SK-N-SH (cell line): ENCODE measurements at regions not wholly inside any gene's neighbourhood (a gene's known extent, or its start where the extent isn't known, plus 50 kb on each side); places are given as distances from the start of the nearest gene placed in this dataset.

ENCODE experiments used
- CTCF ChIA-PET: fragments of 300-600, 350-600 bp; formaldehyde crosslinking; extraction: SDS; loops from one replicate; lab custom pipeline; 2021; lab: Yijun Ruan, JAX
- POLR2A ChIA-PET: fragments of 350-600 bp; sonication (Branson Sonifier 250); formaldehyde crosslinking; extraction: SDS; loops from one replicate; lab custom pipeline; 2020; ENCODE audit warnings: antibody characterized with exemption, inconsistent platforms; lab: Yijun Ruan, JAX
- DNase-seq: peaks from one replicate; pipeline ENCODE4 v3.0.0; 2012
- H2AFZ ChIP-seq: fragments of 200-600 bp; sonication (generic); 2 replicates; pipeline ENCODE4 v1.8.1; 2016; ENCODE audit warnings: antibody characterized with exemption, mild to moderate bottlenecking, low read depth
- H3F3A ChIP-seq: fragments of 200-600 bp; sonication (generic); replicated peaks from 2 replicates; pipeline ENCODE3; 2016; ENCODE audit warnings: antibody characterized with exemption, mild to moderate bottlenecking; ENCODE audit not compliant: insufficient read depth
- H3K27ac ChIP-seq, 2 experiments: fragments of 200-500 bp in 1 of 2; fragments of 200-600 bp in 1 of 2; sonication (Bioruptor generic) in 1 of 2; sonication (generic), shearing (Covaris generic) in 1 of 2; 2 replicates each; pipeline versions ENCODE4 v1.5.1 to v1.6.1; 2014 to 2016; ENCODE audit warnings: low read depth in 2 of 2, inconsistent platforms in 1 of 2, low read length in 1 of 2, mild to moderate bottlenecking in 1 of 2, mixed read lengths in 1 of 2
- H3K27me3 ChIP-seq: fragments of 200-600 bp; sonication (generic), shearing (Covaris generic); 2 replicates; pipeline ENCODE4 v1.6.1; 2016; ENCODE audit warnings: mixed run types; ENCODE audit not compliant: insufficient read depth
- H3K36me3 ChIP-seq, 2 experiments: fragments of 200-500 bp in 1 of 2; fragments of 200-600 bp in 1 of 2; sonication (Bioruptor generic) in 1 of 2; sonication (generic) in 1 of 2; replicated peaks in 1 of 2; 2 replicates each; pipeline versions ENCODE3 to v1.5.1; 2014 to 2016; ENCODE audit warnings: low read length in 1 of 2, mild to moderate bottlenecking in 1 of 2; ENCODE audit not compliant: insufficient read depth in 2 of 2, control insufficient read depth in 1 of 2
- H3K4me1 ChIP-seq, 2 experiments: fragments of 200-500 bp in 1 of 2; fragments of 200-600 bp in 1 of 2; sonication (Bioruptor generic) in 1 of 2; sonication (generic), shearing (Covaris generic) in 1 of 2; 2 replicates each; pipeline versions ENCODE4 v1.5.1 to v1.6.1; 2014 to 2016; ENCODE audit warnings: low read depth in 1 of 2, low read length in 1 of 2, mixed run types in 1 of 2; ENCODE audit not compliant: insufficient read depth in 2 of 2, control insufficient read depth in 1 of 2
- H3K4me2 ChIP-seq: fragments of 200-600 bp; sonication (generic), shearing (Covaris generic); 2 replicates; pipeline ENCODE4 v1.6.1; 2017; ENCODE audit warnings: mixed run types
- H3K4me3 ChIP-seq, 2 experiments: fragments of 200-500 bp in 1 of 2; fragments of 200-600 bp in 1 of 2; sonication (Bioruptor generic) in 1 of 2; sonication (generic), shearing (Covaris generic) in 1 of 2; 2 replicates each; pipeline versions ENCODE4 v1.5.1 to v1.8.1; 2014 to 2016; ENCODE audit warnings: low read depth in 2 of 2, inconsistent platforms in 1 of 2, low read length in 1 of 2, mild to moderate bottlenecking in 1 of 2, mixed read lengths in 1 of 2, moderate library complexity in 1 of 2
- H3K79me2 ChIP-seq: fragments of 200-600 bp; sonication (generic); 2 replicates; pipeline ENCODE4 v1.8.1; 2017; ENCODE audit warnings: mild to moderate bottlenecking; ENCODE audit not compliant: insufficient read depth
- H3K9ac ChIP-seq: fragments of 200-600 bp; sonication (generic); 2 replicates; pipeline ENCODE4 v1.6.1; 2017; ENCODE audit warnings: mixed run types
- H3K9me2 ChIP-seq: fragments of 200-600 bp; sonication (generic); 2 replicates; pipeline ENCODE4 v1.6.1; 2017; ENCODE audit warnings: mixed run types
- H3K9me3 ChIP-seq: fragments of 200-600 bp; sonication (generic); 2 replicates; pipeline ENCODE4 v1.6.1; 2017; ENCODE audit warnings: mixed run types, mild to moderate bottlenecking, moderate library complexity
- H4K20me1 ChIP-seq: fragments of 200-600 bp; sonication (generic); 2 replicates; pipeline ENCODE4 v1.6.1; 2017; ENCODE audit warnings: mild to moderate bottlenecking, mixed run types; ENCODE audit not compliant: insufficient read depth
- CTCF ChIP-seq: fragments of 200-600 bp; sonication (generic); IDR thresholded peaks from 2 replicates; pipeline ENCODE4 v1.6.1; 2017; ENCODE audit warnings: antibody characterized with exemption, mild to moderate bottlenecking, moderate library complexity
- EP300 ChIP-seq, 2 experiments: IDR thresholded peaks; 2 replicates each; pipeline versions ENCODE4 v1.4.0 to v1.6.1; 2012; ENCODE audit warnings: borderline replicate concordance in 1 of 2, low read depth in 1 of 2, low read length in 1 of 2
- EZH2phosphoT487 ChIP-seq: fragments of 200-600 bp; sonication (generic); IDR thresholded peaks from 2 replicates; pipeline ENCODE4 v1.6.1; 2017; ENCODE audit warnings: low read depth, mixed run types, mild to moderate bottlenecking, antibody characterized with exemption, moderate library complexity, borderline replicate concordance
- FOSL2 ChIP-seq: IDR thresholded peaks from 2 replicates; pipeline ENCODE4 v1.4.0; 2012; ENCODE audit warnings: low read depth, mild to moderate bottlenecking, moderate library complexity, borderline replicate concordance
- GABPA ChIP-seq: IDR thresholded peaks from 2 replicates; pipeline ENCODE4 v1.4.0; 2012; ENCODE audit warnings: low read depth, mild to moderate bottlenecking
- JUND ChIP-seq: IDR thresholded peaks from 2 replicates; pipeline ENCODE4 v1.4.0; 2012
- MAX ChIP-seq: IDR thresholded peaks from 2 replicates; pipeline ENCODE4 v1.4.0; 2012; ENCODE audit warnings: low read depth
- NFIC ChIP-seq: IDR thresholded peaks from 2 replicates; pipeline ENCODE4 v1.4.0; 2012; ENCODE audit warnings: borderline replicate concordance
- NRF1 ChIP-seq: IDR thresholded peaks from 2 replicates; pipeline ENCODE4 v1.6.1; 2012; ENCODE audit warnings: low read depth, mild to moderate bottlenecking, low read length
- RAD21 ChIP-seq: IDR thresholded peaks from 2 replicates; pipeline ENCODE4 v1.6.1; 2012; ENCODE audit warnings: mild to moderate bottlenecking, low read length
- REST ChIP-seq: IDR thresholded peaks from 2 replicates; pipeline ENCODE4 v1.6.1; 2012; ENCODE audit warnings: mild to moderate bottlenecking, low read depth, low read length, moderate library complexity
- RFX5 ChIP-seq: IDR thresholded peaks from 2 replicates; pipeline ENCODE4 v1.6.1; 2012; ENCODE audit warnings: mild to moderate bottlenecking, improper control_type of control experiment, low read length
- SIN3A ChIP-seq: IDR thresholded peaks from 2 replicates; pipeline ENCODE4 v1.6.1; 2012; ENCODE audit warnings: low read depth, mild to moderate bottlenecking, low read length, moderate library complexity, borderline replicate concordance
- SMC3 ChIP-seq: IDR thresholded peaks from 2 replicates; pipeline ENCODE4 v1.6.1; 2012; ENCODE audit warnings: low read depth, low read length, improper control_type of control experiment
- TCF12 ChIP-seq: IDR thresholded peaks from 2 replicates; pipeline ENCODE4 v1.4.0; 2012
- USF2 ChIP-seq: fragments of 150-350 bp; IDR thresholded peaks from 2 replicates; pipeline ENCODE4 v1.6.1; 2017; ENCODE audit warnings: antibody characterized with exemption, low read length, low read depth, borderline replicate concordance
- WGBS: methylation state at CpG from one replicate; pipeline ENCODE4 v1.1.6; 2017; ENCODE audit warnings: low lambda C conversion rate; 5-methylcytosine and 5-hydroxymethylcytosine counted together

GRCh38 chr5:152542741-152543140, 137.7 kb upstream of the NMUR2 start:
- no peak for DNase-seq
- TF ChIP-seq TCF12 (no peak), REST (peak; percentile 98)
- Histone ChIP-seq H3K27me3 (no peaks in the 10 kb centered on the region), H3K36me3 (no peaks in the 10 kb centered on the region), H2AFZ (no peak overlapping the region), H4K20me1 (no peaks in the 10 kb centered on the region), H3K4me2 (no peak overlapping the region), H3K4me3 (no peak overlapping the region), H3K4me1 (0 out of 4 replicates have a peak, but pooled peaks cover 0 to 4% of the 10 kb centered on the region in 2 experiments), H3K79me2 (no peaks in the 10 kb centered on the region), H3K9ac (no peak overlapping the region), H3F3A (peaks cover 8% of the 10 kb centered on the region), H3K27ac (no peak overlapping the region), H3K9me2 (no peaks in the 10 kb centered on the region), H3K9me3 (no peaks in the 10 kb centered on the region)
- 2% methylated on average over 3 of the region's 3 CpGs for WGBS
- POLR2A ChIA-PET, result no interaction called here
- CTCF ChIA-PET, result no interaction called here

GRCh38 chr5:152546493-152546892, 141.4 kb upstream of the NMUR2 start:
- H3K4me2 ChIP-seq, result peak overlapping the region; percentile 28; the same call in 1 of the 2 replicates
- H3K4me1 ChIP-seq, result 0 out of 4 replicates have a peak, but pooled peaks cover 0 to 4% of the 10 kb centered on the region in 2 experiments
- H3K36me3 ChIP-seq, result no peaks in the 10 kb centered on the region
- no peak for DNase-seq
- no peak overlapping the region for H3K9ac ChIP-seq
- 4% methylated on average over 2 of the region's 2 CpGs for WGBS
- ChIA-PET POLR2A (no interaction called here), CTCF (no interaction called here)
- H3K27me3 ChIP-seq, result no peaks in the 10 kb centered on the region
- H3K27ac ChIP-seq, result peak overlapping the region in 1 of 2 experiments; percentile 23; a peak in 1 of 4 replicates
- peaks cover 8% of the 10 kb centered on the region for H3F3A ChIP-seq
- 0 out of 2 replicates have a peak overlapping the region, but pooled peaks have one; percentile 2 for H2AFZ ChIP-seq
- no peaks in the 10 kb centered on the region for H3K79me2 ChIP-seq
- no peaks in the 10 kb centered on the region for H3K9me2 ChIP-seq
- H3K4me3 ChIP-seq, result no peak overlapping the region
- no peaks in the 10 kb centered on the region for H3K9me3 ChIP-seq
- no peaks in the 10 kb centered on the region for H4K20me1 ChIP-seq
- TF ChIP-seq SMC3, result no peak
- TF ChIP-seq GABPA, result no peak
- TF ChIP-seq RFX5, result no peak
- no peak for TF ChIP-seq CTCF
- peak; percentile 53 for TF ChIP-seq JUND
- no peak for TF ChIP-seq MAX
- TF ChIP-seq FOSL2, result peak; percentile 57; the same call in 1 of the 2 replicates
- TF ChIP-seq REST, result no peak
- TF ChIP-seq USF2, result no peak
- TF ChIP-seq NRF1, result no peak
- no peak for TF ChIP-seq EZH2phosphoT487
- no peak for TF ChIP-seq SIN3A
- no peak for TF ChIP-seq RAD21
- peak in 1 of 2 experiments; percentile 15; a peak in 1 of 4 replicates for TF ChIP-seq EP300 (IDR thresholded peaks at IDR 0.05; ENCODE audit: borderline replicate concordance in 1 of 2, low read depth in 1 of 2, low read length in 1 of 2)
- no peak for TF ChIP-seq NFIC
